Activated CD4-positive, alpha-beta T cell treated with anti-CD3 and anti-CD28 coated beads, Interleukin-2, amount 10 ng/mL, durations not matched to agents 7 days and 5 days (primary cell): ENCODE measurements at regions not wholly inside any gene's neighbourhood (a gene's known extent, or its start where the extent isn't known, plus 50 kb on each side); places are given as distances from the start of the nearest gene placed in this dataset.

Experiments used
- CTCF ChIA-PET: fragments of 350-600 bp; sonication (Branson Sonifier 250); formaldehyde crosslinking; loops from one replicate; lab custom pipeline; 2021; ENCODE audit warnings: antibody characterized with exemption; lab: Charles Lee
- POLR2A ChIA-PET: fragments of 350-600 bp; sonication (Branson Sonifier 250); formaldehyde crosslinking; loops from one replicate; lab custom pipeline; 2021; ENCODE audit warnings: antibody characterized with exemption; lab: Charles Lee
- DNase-seq: peaks from one replicate; pipeline ENCODE4 v3.0.0-alpha.2; 2020
- H3K27ac Mint-ChIP-seq: one replicate; pipeline ENCODE4 v1.8.0; 2021; ENCODE audit warnings: mild to moderate bottlenecking, moderate library complexity, mixed read lengths
- H3K27me3 Mint-ChIP-seq: one replicate; pipeline ENCODE4 v1.8.0; 2021; ENCODE audit warnings: mixed read lengths
- H3K36me3 Mint-ChIP-seq: one replicate; pipeline ENCODE4 v1.8.0; 2021; ENCODE audit warnings: low read depth, mixed read lengths
- H3K4me1 Mint-ChIP-seq: one replicate; pipeline ENCODE4 v1.8.0; 2021; ENCODE audit warnings: mixed read lengths
- H3K4me3 Mint-ChIP-seq: one replicate; pipeline ENCODE4 v1.8.0; 2021; ENCODE audit warnings: mild to moderate bottlenecking, moderate library complexity, mixed read lengths
- H3K9me3 Mint-ChIP-seq: one replicate; pipeline ENCODE4 v1.8.0; 2021; ENCODE audit warnings: mixed read lengths

DNA sequence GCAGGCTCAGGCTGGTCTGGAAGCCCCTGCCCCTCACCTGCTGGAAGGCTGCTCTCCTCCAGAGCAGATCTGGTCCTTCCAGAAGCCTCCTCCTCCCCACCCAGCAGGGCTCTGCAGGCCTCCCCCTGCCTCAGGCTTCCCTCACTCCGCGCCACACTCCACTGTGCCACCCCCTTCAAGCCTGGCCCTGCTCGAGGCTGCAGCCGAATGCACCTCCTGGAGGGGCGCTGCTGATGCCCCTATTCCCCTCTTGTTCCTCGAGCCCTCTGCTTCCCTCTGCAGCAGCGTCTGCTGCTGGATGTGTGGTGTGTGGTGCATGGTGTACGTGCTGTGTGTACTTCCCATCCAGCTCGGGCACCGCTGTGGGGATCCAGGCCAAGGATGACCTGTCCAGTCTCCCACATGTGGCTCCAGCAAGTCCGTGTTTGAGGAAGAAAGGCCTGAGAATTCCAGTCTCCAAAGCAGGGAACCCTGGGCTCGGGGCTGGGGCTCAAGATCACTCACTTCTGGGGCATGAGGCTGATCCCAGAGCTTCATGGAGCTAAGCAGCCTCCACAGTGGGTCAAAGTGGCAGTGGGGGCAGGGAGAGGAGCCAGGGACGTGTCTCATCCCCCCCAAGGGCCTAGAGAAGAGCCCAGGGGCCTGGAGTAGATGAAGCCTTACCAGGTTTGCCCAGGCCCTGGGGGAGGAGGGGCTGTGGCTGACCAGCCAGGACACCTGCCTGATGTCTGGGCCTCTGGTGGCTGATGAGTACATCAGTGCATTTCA lies 136.0 kb upstream of the C14orf180 start:
- H3K4me3 Mint-ChIP-seq: no peak overlapping the region
- CTCF ChIA-PET: interaction anchor here (0.9 kb wide), 1 partner anchor 59 kb away, joined by 3 read pairs; no protein-coding TSS in a partner anchor
- peaks cover 6% of the 10 kb centered on the region for H3K9me3 Mint-ChIP-seq
- H3K27me3 Mint-ChIP-seq: peaks cover 6% of the 10 kb centered on the region
- H3K36me3 Mint-ChIP-seq: no peaks in the 10 kb centered on the region
- POLR2A ChIA-PET: no interaction called here
- no peaks in the 10 kb centered on the region for H3K4me1 Mint-ChIP-seq
- DNase-seq: peak; percentile 5
- H3K27ac Mint-ChIP-seq: no peak overlapping the region

DNA sequence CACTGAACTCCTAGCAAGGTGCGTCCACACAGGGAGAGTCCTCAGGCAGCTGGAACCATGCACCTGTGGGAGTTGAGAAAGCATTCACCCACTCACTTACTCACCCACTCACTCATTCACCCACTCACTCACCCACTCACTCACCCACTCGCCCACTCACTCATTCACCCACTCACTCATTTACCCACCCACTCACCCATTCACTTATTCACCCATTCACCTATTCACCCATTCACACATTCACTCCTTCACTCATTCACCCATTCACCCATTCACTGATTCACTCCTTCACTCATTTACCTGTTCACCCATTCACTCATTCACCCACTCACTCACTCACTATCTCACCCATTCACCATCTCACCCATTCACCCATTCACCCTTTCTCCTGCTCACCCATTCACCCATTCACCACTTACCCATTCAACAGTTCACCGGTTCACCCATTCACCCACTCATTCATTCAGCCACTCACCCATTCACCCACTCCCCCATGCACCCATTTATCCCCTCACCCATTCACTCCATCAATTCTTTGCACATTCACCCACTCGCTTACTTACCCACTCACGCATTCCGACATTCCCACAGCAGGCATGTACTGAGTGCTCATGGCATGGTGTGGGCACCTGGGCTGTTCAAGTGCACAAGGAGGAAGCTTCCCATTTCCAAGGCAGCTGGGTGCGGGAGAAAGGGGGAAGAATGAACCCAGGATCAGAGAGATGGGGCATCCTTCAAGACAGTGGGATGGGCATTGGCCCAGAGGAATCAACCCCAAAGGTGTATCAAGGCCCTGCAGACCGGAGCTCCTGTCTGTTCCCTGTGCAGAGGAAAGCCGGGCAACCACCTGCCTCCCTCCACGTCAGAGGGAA lies 135.2 kb upstream of the C14orf180 start:
- peaks cover 13% of the 10 kb centered on the region for H3K27me3 Mint-ChIP-seq
- no peak overlapping the region for H3K4me3 Mint-ChIP-seq
- no peaks in the 10 kb centered on the region for H3K36me3 Mint-ChIP-seq
- ChIA-PET POLR2A (no interaction called here), CTCF (interaction anchor here (0.6 to 0.9 kb wide), 2 partner anchors 59 to 1556 kb away, joined by 3 to 6 read pairs; no protein-coding TSS in a partner anchor)
- no peak overlapping the region for H3K27ac Mint-ChIP-seq
- no peaks in the 10 kb centered on the region for H3K4me1 Mint-ChIP-seq
- DNase-seq: no peak
- peaks cover 9% of the 10 kb centered on the region for H3K9me3 Mint-ChIP-seq

DNA sequence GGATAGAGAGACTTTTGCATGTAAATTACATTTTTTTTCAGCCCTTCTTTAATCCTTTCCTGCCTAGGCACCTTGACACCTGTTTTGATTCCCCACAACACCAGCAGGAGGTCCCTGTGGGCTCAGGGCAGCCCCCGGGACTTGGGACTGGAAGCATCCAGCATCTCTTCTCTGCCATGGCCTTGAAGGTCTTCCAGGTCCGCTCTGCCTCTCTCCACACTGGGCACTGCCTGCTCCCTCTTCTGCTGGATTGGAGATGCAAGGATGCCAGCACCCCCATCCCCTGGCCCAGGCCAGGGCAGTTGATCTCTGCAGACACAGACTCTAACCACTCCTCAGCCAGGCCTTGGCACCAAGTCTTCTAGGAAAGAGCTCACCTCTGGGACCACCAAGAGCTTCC lies 134.5 kb upstream of the C14orf180 start:
- peaks cover 13% of the 10 kb centered on the region for H3K27me3 Mint-ChIP-seq
- ChIA-PET CTCF (interaction anchor here (0.6 kb wide), 1 partner anchor 1555 kb away, joined by 6 read pairs; no protein-coding TSS in a partner anchor), POLR2A (no interaction called here)
- peaks cover 9% of the 10 kb centered on the region for H3K9me3 Mint-ChIP-seq
- no peaks in the 10 kb centered on the region for H3K36me3 Mint-ChIP-seq
- no peaks in the 10 kb centered on the region for H3K4me1 Mint-ChIP-seq
- H3K4me3 Mint-ChIP-seq: no peak overlapping the region
- DNase-seq: no peak
- no peak overlapping the region for H3K27ac Mint-ChIP-seq

DNA sequence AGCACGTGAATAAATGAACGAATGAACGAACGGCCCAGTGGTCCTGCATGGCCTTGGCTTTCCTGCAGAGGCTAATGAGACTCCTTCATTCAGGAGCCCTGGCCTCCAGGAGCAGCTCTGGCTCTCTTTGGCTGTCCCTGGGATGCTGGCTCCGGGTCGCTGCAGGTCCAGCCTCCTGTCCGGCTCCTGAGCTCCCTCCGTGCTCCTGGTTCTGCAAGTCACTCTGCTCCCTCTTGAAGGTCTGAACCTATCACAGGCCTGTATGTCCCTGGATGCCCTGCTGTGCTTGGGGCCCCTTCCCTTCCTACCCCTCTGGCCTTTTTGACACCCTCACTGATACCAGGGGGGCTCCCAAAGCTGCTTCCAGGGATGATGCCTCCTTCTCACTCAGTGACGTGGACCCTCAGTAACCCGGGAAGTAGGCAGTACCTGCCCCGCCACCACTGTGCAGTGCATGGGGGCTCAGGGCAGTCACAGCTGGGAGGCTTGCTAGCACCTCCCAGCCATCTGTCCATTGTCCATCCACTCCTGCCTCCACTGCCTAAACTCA lies 133.7 kb upstream of the C14orf180 start:
- ChIA-PET POLR2A (no interaction called here), CTCF (no interaction called here)
- Mint-ChIP-seq H3K27ac (no peak overlapping the region), H3K9me3 (peaks cover 9% of the 10 kb centered on the region), H3K4me1 (no peaks in the 10 kb centered on the region), H3K36me3 (no peaks in the 10 kb centered on the region), H3K4me3 (no peak overlapping the region), H3K27me3 (peaks cover 13% of the 10 kb centered on the region)
- DNase-seq: peak; percentile 4

DNA sequence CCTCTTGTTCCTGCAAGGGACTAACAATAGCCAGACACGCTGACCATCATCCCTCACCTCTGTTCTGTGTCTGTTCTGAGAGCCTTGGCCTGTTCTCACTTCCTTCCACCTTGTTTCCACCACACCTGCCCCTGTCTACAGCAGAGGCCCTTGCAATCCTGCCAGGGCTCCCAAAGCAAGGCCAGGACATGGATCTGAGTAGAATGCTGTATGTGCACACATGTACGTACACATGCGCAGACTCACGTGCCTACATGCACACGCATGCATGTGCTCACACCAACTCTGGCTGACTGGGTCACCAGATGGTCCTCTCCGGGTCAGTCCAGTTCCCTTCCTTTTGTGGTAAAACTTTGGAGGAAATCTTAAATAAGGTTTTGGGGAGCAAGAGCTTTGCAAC lies 133.0 kb upstream of the C14orf180 start:
- Mint-ChIP-seq H3K36me3 (no peaks in the 10 kb centered on the region), H3K27ac (no peak overlapping the region), H3K4me1 (no peaks in the 10 kb centered on the region), H3K9me3 (peaks cover 9% of the 10 kb centered on the region), H3K27me3 (peaks cover 13% of the 10 kb centered on the region), H3K4me3 (no peak overlapping the region)
- ChIA-PET CTCF (no interaction called here), POLR2A (no interaction called here)
- DNase-seq: peak; percentile 1

DNA sequence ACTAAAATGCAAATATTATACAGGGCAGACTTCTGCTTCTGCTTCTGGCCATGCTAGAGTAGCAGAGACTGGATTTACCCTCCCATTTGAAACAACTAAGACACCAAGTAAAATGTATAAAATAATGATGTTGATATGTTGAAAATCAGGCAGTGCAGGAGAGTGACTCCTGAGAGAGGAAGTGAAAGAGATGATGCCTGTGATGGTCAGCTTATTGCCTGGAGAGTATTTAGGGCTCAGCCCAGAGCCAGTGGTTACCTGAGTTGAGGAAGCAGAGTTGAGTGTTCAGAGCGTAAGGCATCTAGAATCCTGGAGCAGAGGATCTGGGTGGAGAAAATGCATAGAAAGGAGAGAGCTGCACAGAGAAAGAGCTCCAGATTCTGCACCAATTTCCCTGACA lies 131.8 kb upstream of the C14orf180 start:
- H3K9me3 Mint-ChIP-seq: peaks cover 9% of the 10 kb centered on the region
- CTCF ChIA-PET: interaction anchor here (0.6 kb wide), 1 partner anchor 1294 kb away, joined by 4 read pairs; no protein-coding TSS in a partner anchor
- DNase-seq: no peak

DNA sequence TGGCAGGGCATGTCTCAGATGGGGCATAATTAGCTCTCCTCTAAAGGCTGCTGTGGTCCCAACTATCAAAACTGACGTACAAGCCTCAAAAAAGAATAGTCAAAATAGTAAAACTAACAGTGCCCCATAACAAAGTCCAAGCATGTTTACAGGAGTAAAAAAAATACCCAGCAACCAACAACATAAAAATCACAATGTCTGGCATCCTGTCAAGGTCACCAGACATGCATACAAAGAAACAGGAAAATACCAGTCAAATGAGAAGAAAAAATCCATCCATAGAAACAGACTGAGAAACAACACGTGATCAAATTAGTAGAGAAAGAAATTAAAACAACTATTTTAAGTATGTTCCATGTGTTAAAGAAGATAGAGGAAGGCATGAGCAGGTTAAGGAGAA lies 131.2 kb upstream of the C14orf180 start:
- H3K9me3 Mint-ChIP-seq: peaks cover 9% of the 10 kb centered on the region
- no peak overlapping the region for H3K4me3 Mint-ChIP-seq
- POLR2A ChIA-PET: interaction anchor here (0.6 kb wide), 1 partner anchor 31 kb away, joined by 3 read pairs; no protein-coding TSS in a partner anchor
- H3K4me1 Mint-ChIP-seq: no peaks in the 10 kb centered on the region
- no peaks in the 10 kb centered on the region for H3K36me3 Mint-ChIP-seq
- H3K27ac Mint-ChIP-seq: no peak overlapping the region
- CTCF ChIA-PET: no interaction called here
- peaks cover 24% of the 10 kb centered on the region for H3K27me3 Mint-ChIP-seq
- DNase-seq: no peak

More for the DNA sequence above, 131.8 kb upstream of the C14orf180 start:
- POLR2A ChIA-PET: no interaction called here
- Mint-ChIP-seq H3K4me1 (no peaks in the 10 kb centered on the region), H3K27ac (no peak overlapping the region), H3K27me3 (peaks cover 20% of the 10 kb centered on the region), H3K36me3 (no peaks in the 10 kb centered on the region), H3K4me3 (no peak overlapping the region)

DNA sequence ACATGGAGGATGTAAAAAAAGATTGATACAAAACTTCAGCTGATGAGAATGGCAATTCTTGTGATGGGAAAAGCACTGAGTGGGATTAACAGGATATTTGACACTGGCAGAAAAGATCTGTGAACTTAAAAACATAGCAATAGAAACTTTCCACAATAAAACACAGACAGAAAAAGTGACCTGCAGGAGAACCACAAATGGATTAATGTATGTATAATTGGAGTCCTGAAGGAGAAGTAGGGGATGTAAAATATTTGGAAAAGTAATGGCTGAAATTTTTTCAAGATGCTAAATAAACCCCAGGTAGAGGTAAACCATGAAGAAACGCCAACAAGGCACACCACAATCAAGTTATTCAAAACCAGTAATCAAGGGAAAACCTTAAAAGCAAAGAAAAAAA lies 130.8 kb upstream of the C14orf180 start:
- Mint-ChIP-seq H3K27me3 (peaks cover 24% of the 10 kb centered on the region), H3K27ac (no peak overlapping the region), H3K9me3 (peaks cover 9% of the 10 kb centered on the region), H3K4me3 (no peak overlapping the region), H3K4me1 (no peaks in the 10 kb centered on the region), H3K36me3 (no peaks in the 10 kb centered on the region)
- ChIA-PET POLR2A (interaction anchor here (0.6 kb wide), 1 partner anchor 31 kb away, joined by 3 read pairs; no protein-coding TSS in a partner anchor), CTCF (no interaction called here)
- DNase-seq: no peak

DNA sequence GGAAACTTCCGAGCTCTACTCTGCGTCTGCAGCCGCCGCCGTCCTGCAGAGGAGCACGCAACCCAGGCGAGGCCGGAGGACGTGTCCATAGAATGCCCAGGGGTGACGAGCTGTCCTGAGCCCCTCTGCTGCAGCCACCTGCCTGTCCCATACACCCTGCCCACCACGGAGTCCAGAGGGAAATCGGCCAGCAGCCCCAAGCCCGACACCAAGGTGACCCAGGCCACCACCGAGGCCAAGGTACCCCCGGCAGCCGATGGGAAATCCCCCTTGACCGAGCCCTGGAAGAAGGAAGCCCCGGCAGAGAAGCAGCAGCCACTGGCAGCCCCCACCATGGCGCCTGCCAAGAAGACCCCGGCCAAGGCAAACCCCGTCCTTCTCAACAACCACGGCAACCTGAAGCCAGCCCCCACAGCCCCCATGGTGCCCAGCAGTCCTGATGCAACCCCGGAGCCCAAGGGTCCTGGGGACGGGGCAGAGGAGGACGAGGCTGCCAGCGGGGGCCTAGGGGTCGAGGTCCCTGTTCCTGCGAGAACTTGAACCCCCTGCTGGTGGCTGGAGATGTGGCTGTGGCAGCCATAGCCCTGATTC lies 128.7 kb upstream of the C14orf180 start:
- Mint-ChIP-seq H3K36me3 (no peaks in the 10 kb centered on the region), H3K4me3 (no peak overlapping the region), H3K4me1 (no peaks in the 10 kb centered on the region), H3K27ac (no peak overlapping the region), H3K27me3 (peaks cover 36% of the 10 kb centered on the region), H3K9me3 (peaks cover 6% of the 10 kb centered on the region)
- POLR2A ChIA-PET: no interaction called here
- DNase-seq: no peak
- CTCF ChIA-PET: no interaction called here

DNA sequence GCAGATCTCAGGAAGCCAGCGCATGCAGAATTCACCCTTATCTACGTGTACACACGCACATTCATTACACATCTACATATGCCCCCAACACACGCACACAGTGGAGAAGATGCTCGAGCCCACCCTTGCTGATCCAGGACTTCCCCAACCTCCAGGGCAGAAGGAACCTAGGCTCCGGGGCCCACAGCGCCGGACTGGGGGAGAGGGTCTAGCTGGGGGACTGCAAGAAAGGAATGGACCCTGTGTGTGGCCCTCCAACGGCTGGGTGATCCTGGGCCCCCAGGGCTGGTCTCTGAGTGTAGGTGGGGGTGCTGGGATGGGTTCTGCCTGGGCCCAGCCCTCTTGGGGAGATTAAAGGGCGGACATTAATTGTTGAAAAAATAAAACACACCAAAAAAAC lies 128.1 kb upstream of the C14orf180 start:
- Mint-ChIP-seq H3K9me3 (peaks cover 6% of the 10 kb centered on the region), H3K27me3 (peaks cover 40% of the 10 kb centered on the region), H3K27ac (no peak overlapping the region), H3K4me1 (no peaks in the 10 kb centered on the region), H3K36me3 (no peaks in the 10 kb centered on the region), H3K4me3 (no peak overlapping the region)
- ChIA-PET POLR2A (no interaction called here), CTCF (no interaction called here)
- no peak for DNase-seq

DNA sequence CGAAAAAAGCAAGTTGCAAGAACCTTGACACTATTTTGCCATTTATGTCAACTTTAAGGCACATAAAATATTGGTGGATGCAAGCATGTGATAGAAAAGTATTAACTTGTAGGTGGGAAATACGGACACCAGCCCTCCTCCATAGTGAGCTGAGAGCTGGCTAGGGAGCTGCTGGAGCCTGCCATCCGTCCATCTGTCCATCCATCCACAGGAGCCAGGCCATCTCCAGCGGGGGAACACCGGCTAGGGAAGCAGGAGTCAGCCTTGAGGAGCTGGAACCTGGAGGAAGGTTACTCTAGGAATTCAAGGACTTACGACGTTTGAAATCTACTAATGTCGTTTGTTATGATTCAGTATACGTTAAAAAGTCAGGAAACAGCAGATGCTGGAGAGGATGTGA lies 120.7 kb upstream of the C14orf180 start:
- no peak overlapping the region for H3K4me3 Mint-ChIP-seq
- no peak overlapping the region for H3K27ac Mint-ChIP-seq
- H3K27me3 Mint-ChIP-seq: peaks cover 57% of the 10 kb centered on the region
- no peaks in the 10 kb centered on the region for H3K4me1 Mint-ChIP-seq
- ChIA-PET CTCF (no interaction called here), POLR2A (no interaction called here)
- no peak for DNase-seq
- H3K36me3 Mint-ChIP-seq: no peaks in the 10 kb centered on the region
- no peaks in the 10 kb centered on the region for H3K9me3 Mint-ChIP-seq

DNA sequence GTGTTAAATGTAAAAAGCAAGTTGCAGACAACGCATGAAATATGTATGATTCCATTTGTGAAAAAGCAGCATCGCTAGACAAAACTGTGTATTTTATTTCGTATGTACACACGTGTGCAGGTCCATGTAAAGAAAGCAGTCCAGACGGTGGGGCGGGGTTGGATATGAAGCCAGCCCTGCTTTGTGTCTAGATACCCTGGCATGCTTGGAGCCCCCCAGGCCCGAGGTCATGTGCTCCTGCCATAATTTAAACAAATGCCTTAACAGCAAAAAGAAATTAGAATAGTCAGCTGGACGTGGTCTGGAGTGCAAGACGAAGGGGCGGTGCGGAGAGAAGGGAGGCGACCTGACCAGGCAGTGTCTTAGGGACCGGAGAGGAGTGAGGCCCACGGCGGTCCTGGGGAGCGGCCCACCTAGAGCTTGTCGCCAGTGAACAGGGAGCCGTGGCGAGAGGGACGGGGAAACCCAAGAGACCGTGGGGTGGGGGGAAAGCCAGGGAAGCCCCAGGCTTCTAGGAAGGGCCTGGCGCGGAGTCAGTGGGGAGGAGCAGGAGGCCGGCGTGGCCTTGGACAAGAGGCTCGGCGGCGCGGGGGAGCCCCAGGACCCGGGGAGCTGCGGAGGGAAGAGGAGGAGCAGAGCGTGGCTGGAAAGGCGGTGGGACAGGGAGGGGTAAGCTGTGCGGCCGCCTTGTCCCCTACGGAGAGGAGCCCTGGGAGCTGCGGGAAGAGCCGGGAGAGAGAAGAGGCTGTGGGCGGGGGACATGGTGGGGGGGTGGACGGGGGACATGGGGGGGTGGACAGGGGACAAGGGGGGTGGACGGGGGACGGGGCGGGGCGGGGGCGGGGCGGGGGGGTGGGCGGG lies 118.5 kb upstream of the C14orf180 start:
- Mint-ChIP-seq H3K9me3 (no peaks in the 10 kb centered on the region), H3K4me1 (no peaks in the 10 kb centered on the region), H3K4me3 (no peak overlapping the region), H3K36me3 (no peaks in the 10 kb centered on the region), H3K27me3 (peaks cover 47% of the 10 kb centered on the region), H3K27ac (no peak overlapping the region)
- DNase-seq: no peak
- ChIA-PET CTCF (interaction anchor here (0.6 kb wide), 1 partner anchor 242 kb away, joined by 4 read pairs; no protein-coding TSS in a partner anchor), POLR2A (no interaction called here)
